ENCODE measurements at regions not wholly inside any gene's neighbourhood (a gene's known extent, or its start where the extent isn't known, plus 50 kb on each side); places are given as distances from the start of the nearest gene placed in this dataset.
"Not testable (repeated sequence)": the region's sequence is repeated elsewhere in the genome, so short reads cannot be mapped to it uniquely, and the experiment has no call there.

DNA sequence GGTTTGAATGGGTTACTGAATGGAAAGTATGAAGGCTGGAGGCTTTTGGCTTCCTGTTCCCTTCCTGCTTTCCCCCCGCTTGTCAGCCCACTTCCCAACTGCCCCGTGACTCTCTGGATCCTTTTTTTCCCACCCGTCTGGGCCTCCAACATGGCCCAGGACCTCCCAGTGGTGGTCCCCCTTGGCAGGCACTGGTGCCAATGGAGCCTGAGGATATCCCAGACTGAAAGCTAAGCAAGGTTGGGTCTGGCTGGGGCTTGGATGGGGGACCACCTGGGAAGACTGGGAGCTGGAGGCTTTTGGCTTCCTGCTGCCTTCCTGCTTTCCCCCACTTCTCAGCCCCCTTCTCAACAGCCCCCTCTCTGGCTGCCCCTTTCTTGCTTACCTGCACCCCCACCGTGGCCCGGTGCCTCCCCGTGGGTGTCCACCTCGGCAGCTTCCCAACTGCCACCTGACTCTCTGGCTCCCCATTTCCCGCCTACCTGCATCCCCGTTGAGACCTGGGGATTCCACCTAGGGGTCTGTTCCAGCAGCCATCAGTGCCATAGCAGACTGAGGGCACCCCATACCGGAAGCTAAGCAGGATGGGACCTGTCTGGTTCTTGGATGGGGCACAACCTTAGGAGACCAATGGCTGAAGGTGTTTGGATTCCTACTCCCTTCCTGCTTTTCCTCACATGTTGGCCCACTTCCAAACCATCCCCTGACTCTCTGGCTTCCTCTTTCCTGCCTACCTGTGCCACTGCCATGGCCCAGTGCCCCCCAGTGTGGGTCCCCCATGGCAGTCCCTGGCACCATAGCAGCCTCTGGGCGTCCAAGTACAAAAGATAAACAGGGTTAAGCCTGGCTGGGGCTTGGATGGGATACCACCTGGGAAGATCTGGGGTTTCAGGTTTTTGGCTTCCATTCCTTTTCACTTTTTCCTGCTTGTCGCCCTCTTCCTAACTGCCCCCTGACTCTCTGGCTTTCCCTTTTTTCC is 2295.3 kb downstream of the TP53TG3F start:
- no peak for DNase-seq

DNA sequence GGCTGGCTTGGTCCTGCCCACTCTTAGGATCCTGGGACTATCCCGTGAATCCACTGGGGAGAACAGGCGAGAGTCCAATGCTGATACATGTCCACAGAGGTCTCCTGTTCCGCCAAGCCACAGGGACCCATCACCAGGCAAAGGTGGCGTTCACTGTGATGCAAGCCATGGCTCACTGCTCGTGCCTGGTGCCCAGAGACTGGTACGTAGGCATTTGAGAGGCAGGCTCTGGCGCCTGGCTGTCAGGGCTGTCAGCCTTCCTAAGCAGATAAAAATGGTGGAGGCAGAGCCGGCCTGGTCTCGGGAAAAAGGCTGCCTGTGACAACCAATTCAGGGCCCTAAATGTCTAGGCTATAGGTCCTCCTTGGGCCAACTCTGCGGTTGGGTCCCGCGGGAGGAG is 2329.0 kb downstream of the TP53TG3F start:
- DNase-seq, result no peak

DNA sequence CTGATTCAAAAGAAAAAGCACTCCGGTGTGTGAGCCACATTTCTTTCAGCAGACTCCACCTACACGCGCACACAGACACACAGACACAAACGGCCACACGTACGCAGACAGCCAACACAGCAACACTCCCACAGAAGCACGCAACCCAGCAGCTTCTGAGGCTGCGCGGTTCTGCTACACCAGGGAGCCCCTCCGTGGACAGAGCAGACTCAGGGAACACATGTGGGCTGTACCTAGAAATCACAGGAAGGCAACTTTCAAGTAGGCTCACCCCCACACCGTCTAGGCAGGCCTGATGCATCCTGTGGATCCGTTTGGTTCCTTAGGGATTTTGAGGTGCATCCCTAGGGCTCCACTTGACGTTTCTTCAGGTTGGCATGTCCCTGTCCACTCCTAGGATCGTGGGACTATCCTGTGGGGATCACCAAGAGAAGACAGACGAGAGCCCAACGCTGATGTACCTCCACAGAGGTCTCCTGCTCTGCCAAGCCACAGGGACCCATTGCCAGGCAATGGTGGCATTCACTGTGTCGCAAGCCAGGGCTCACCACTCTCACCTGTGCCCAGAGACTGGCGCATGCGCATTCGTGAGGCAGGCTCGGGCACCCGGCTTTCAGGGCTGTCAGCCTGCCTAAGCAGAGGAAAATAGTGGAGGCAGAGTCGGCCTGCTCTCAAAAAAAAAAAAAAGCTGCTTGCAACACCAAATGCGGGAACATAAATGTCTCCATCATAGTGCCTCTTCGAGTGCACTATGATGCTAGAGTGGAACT is 2333.3 kb downstream of the TP53TG3F start:
- no peak for DNase-seq

DNA sequence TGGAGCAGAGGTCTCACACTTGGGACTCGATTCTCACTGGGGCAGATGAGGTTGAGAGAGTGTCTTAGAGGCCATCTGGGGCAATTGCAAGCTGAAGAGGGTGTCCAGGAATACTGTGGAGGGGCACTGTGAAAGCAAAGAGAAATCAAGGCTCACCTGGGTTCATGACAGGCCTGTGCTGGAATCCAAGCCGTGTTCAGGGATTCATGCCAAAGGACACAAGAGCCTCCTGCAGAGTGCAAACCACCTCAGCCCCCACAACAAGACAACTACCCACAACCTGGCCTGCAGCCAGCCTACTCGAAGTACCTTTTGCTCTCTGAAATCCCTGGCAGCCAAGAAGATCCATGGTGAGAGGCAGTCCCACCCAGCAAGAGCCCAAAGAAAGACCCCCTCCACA is 2334.2 kb downstream of the TP53TG3F start:
- no peak for DNase-seq

DNA sequence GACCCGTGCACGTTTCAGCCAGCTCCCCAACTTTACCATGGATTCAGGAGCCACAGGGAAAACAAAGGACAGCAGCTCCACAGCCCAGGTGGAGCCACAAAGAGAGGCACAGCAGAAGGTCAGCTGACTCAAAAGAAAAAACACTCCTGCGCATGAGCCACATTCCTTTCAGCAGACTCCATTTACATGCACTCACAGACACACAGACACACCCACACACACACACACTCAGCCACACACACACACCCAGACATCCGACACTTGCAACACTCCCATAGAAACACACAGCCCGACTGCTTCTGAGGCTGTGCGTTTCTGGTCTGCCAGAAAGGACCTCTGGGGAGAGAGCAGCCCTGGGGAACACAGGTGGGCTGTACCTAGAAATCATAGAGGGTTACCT is 2335.5 kb downstream of the TP53TG3F start:
- no peak for DNase-seq

DNA sequence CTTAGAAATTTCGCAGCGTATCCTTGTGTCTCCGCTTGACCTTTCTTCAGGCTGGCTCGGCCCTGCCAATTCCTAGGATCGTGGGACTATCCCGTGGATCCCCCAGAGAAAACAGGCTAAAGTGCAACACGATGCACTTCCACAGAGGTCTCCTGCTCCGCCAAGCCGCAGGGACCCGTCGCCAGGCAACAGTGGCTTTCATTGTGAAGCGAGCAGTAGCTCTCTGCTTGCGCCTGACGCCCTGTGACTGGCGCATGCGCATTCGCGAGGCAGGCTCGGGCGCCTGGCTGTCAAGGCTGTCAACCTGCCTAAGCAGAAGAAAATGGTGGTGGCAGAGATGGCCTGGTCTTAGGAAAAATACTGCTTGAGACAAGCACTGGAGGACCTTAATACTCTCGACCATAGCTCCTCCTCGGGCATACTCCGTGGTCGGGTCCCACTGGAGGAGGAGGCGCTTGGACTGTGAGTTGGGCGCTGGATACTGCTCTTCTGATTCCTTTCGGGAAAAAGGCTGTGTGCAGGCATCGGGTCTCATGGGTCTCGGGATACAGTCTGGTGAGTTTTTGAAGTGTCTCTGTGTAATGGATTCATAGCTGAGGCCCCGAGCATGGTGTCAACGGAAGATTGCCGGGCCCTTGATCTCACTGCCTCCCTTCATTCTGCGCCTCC is 2336.1 kb downstream of the TP53TG3F start:
- no peak for DNase-seq

DNA sequence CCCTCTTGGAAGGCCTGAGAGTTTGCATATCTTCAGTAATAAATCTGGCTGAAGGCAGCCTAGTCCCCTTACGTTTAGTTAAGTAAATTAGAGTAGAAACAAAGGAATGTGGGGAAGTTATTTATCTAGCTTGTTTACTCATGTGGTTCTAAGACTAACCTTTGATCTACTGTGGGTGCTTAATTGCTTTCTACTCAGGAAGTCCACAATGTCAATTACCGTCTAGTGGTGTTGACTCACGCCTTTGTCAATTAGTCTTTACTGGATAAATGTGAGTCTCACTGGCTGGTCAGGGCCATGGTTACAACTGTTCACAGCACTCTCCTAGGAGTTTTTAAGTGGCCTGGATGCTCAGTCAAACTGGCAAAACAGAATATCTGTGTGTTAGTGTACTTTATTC is 2338.4 kb downstream of the TP53TG3F start:
- no peak for DNase-seq

DNA sequence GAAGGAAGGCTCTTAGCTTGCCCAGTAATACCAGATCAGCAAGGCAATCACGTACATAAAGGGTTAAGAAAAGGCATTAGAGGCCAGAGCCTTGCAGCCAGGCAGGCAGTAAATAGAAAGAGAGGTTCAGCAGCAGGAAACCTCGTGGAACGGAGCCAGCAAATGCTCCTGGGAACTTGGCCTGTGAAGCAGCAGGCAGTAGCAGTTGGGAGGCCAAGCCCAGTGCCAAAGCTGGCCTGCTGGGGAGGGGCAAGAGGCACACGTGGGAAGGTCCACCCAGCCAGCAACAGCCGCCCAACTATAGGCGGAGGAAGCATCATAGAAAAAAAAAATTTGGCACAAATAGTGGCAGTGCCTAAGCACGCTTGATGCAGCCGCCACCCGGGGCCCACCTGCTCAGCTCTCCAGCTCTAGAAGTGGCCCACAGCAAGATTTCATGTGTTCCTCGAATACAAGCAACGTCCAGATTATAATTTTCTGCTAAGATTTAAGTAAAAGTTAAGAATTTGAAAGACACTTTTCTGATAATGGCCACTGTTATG is 2339.5 kb downstream of the TP53TG3F start:
- no peak for DNase-seq

DNA sequence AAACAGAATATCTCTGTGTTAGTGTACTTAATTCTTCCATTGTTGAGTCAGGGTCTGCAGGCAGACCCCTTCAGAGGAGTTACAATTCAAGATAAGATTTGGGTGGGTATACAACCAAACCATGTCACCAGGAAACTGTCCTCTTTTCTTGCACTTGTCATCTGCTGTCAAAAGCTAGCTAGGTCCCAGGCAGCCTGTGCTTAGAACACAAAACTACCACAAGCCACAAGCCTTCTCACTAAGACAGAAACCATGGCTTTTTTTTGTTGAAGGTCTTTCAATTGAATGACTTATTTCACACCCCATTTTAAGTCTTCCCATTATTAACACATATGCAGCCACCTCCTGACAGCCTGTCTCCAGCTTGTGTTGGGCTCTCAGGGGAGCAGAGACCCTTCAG is 2345.1 kb downstream of the TP53TG3F start:
- DNase-seq, result not testable (repeated sequence)

DNA sequence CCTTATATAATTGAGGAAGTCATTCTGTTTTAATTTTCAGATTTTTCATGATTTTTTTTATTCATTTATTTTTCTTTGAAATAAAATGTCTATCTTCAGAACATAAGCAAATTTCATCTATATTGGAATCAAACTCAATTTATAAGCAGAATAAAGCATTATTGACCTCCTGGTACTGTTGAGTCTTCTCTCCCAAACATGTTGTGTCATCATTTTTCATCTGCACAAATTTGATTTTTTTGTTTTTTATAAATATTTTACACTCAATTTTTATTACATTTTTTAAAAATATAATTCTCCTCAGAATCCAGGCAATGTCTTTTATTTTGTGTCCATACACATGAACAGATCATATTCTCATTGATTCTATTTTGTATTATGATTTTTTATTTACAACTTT is 2363.9 kb downstream of the TP53TG3F start:
- DNase-seq, result no peak

DNA sequence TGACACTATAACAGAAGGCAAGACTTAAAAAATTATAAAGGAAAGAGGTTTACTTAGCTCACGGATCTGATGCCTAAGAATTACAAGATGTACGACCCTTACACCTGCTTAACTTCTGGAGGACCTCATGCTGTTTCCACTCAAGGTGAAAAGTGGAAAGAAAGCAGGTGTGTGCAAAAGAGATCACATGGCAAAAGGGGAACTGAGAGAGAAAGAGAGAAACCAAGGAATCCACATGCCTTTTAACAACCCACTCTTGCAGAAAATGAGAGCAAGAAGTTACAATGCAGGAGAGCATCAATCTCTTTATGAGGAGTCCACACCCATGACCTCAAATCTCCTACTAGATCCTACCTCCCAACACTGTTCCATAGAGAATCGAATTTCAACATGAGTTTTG is 2382.2 kb downstream of the TP53TG3F start:
- DNase-seq, result no peak

DNA sequence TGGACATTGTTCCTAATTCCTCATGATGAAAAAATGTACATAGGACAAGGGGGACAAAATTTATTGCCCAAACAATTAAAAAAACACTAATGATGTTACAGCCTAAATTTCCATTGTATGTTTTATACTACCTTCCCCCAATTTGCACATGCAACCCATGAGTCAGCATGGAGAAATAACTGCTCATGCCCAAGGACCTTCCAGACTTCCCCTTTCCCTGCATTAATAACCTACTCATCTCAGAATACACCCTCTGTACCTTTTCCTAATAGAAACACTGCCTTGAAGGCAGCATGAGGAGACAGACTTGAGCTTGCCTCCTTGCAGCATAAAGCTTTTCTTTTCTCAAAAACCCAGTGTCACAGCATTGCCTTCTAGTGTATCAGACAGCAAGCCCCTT is 2402.8 kb downstream of the TP53TG3F start:
- DNase-seq, result no peak

DNA sequence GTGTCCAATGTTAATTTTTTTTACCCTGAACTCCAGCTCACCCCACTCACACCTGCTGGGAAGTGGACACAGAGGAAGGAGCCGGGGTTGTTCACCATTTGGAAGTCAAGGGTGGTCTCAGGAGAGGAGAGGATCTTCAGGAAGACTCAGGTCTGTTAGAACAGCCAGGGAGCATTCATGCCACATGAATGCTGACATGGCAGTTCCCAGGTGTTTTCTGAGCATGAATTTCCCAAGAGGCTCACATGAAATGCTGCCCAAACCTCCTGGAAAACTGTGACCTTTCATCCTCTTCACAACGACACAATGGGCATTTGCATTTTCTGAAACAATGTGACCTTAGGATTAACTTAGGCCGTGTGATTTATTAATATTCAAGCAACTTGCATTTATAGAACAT is 2409.2 kb downstream of the TP53TG3F start:
- DNase-seq, result no peak

DNA sequence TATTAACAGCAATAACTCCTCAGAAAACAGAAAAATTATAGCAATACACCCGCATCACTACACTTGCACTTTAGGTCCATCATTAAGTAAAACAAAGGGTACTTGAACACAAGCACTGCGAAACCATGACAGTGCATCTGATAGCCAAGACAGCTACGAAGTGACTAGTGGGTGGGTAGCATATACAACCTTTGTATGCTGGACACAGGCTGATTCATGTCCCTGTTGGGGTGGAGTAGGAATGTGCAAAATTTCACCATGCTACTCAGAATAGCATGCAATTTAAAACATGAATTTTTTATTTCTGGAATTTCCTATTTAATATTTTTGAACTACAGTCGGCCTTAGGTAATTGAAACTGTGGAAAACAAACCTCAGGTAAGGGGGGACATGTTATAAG is 2414.1 kb downstream of the TP53TG3F start:
- DNase-seq, result no peak

DNA sequence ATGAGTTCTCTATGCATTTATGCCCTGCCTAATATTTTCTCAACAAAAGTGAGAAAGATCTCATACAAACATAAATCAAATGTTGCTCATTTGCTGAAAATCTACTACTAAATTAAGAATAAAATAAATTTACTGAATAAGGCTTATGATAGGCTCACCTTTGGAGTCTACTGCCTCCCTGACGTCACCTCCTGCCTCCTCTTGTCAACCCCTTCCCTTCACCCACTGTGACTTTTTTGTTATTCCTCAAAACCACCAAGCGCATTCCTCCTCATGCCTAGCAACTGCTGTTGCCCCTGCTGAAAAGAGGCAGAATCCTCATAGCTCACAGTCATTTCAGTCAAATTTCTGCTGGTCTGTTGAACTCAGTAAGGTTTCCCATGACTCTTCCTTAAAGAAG is 2422.2 kb downstream of the TP53TG3F start:
- no peak for DNase-seq

DNA sequence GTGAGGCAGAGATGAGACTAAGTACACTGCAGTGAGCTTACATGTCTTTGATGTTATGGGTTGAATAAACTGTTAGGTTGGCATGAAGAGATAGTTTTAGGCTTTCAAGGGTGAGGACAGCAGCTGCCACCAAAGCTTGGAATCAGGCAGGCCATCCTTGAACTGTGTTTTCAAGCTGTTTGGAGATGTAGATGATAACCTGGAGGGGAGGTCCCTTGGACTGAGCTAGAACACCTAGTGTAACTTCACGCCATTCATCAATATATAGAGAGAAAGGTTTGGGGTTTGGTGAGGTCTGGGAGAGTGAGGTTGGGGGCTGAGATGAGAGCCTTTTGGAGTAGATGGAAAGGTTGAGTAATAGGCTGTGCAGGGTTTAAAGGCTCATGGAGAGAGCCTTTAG is 2447.0 kb downstream of the TP53TG3F start:
- no peak for DNase-seq

DNA sequence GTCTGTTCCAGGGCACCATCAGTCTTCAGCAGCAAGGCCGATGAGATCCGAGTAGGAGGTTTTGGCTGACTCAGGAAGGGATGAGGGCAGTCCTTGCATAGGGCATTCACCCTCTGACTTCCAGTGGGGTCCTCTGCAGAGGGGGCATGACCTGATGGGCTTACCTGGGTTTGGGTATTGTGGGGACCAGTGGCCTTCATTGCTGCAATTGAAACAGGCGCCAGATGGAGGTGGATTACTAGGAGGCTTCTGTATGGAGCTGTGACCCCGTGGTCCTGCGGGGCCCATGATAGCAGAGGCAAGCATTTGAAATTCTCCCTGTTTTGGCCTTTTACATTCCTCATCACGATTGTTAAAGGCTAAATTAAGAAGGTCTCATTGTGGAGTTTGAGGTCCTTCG is 2448.7 kb downstream of the TP53TG3F start:
- no peak for DNase-seq

DNA sequence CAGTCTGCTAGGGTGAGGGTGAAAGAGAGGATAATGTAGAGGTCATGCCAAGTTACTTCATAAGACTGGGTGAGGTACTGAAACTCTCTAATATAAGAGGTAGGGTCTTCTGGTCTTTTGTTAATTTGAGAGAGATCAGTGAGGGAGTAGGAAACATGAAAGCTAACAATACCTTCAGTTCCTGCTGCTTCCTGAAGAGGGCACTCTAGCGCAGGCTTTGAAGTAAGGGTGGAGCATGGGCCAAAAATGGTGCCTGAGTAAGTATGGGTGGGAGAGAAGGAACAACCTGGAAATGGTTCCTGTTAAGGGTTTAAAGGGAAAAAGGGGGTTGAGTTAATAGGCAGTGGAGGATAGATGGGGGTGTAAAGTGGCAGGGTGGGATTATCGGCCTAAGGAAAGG is 2449.5 kb downstream of the TP53TG3F start:
- no peak for DNase-seq

DNA sequence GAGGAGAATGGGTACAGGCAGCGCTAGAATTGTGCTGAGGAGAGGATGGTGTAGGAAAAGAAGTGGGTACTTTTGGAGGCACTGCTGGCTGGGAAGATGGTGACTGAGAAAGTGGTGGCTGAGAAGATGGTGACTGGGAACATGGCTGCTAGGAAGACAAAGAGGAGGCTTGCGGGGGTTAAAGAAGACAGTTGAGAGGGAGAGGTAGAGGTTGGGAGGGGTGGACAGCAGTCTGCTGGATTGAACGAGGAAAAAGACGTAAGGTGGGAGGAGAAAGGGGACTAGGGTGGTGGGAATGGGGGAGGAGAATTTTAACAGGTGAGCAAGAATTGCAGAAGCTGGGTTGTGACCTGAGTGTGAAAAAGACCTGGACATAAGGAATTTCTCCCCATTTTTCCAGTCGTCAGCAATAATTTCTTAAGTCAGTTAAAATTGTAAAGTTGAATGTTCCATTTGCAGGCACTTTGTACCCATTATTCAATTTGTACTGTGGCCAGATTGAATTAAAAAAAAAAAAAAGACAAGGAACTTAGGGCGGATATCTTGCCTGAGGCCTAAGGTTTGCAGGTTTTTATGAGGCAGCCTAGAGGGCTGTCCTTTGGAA is 2450.0 kb downstream of the TP53TG3F start:
- no peak for DNase-seq

DNA sequence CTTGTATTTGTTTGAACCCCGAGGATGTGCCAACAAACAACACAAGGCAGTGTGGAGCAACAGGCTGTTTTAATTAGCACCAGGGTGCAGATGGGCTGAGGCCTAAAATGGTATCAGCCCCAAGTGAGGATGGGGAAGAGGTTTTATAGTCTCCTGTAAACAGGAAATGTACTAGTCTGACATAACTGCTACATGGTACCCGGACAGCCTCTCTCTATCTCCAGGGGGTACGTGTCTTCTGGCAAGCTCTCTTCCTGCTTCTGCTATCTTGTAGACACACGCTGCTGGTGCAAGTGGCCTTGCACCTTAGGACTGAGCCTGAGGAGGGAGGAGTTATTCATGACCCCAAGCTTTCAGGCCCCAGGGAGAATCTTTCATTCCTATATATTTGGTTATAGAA is 2451.0 kb downstream of the TP53TG3F start:
- DNase-seq, result no peak

DNA sequence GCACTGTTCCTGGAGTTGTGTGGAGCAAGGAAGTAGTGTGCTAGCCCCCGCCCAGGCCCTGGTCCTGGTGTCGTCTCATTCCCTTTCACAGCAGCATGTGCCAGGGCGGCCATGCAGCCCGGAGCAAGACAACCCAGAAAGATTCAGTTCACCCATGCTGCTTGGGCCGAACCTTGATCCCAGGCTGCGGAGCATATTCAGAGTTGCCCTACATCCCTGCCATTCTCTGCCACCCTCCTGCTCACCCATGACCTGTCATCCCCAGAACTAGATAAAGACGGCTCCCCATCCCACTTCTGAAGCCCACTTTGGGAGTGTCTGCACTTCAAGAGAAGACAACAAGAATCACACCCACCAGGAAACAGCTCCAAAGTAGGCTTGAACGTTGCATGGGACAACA is 2452.5 kb downstream of the TP53TG3F start:
- DNase-seq, result no peak

DNA sequence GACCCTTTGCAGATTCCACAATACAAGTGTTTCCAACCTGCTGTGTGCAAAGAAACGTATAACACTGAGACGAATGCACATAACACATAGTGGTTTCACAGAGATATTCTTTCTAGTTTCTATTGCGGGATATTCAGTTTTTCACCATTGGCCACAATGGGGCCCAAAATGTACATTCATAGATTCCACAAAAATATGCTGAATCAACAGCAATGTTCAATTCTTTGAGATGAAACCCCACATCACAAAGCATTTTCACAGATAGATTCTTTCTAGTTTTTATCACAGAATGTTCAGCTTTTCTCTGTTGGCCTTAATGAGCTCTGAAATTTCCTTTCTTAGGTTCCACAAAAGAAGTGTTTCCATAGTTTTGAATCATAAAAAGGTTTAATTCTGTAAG is 2472.3 kb downstream of the TP53TG3F start:
- no peak for DNase-seq

Data from NCI-H2107 (cell line).